ENCODE measurements at regions not wholly inside any gene's neighbourhood (a gene's known extent, or its start where the extent isn't known, plus 50 kb on each side); places are given as distances from the start of the nearest gene placed in this dataset.

GRCh38 chr6:53199765-53200164, 51.1 kb upstream of the GCM1 start:
- TF ChIP-seq ZFX (IDR thresholded peaks at IDR 0.05) (no peak), CTCF (conservative IDR thresholded peaks at IDR 0.05) (no peak)
- no peak overlapping the region for H3K27ac ChIP-seq

GRCh38 chr6:53199156-53199555, 50.5 kb upstream of the GCM1 start:
- TF ChIP-seq ZFX (IDR thresholded peaks at IDR 0.05) (no peak), CTCF (conservative IDR thresholded peaks at IDR 0.05) (no peak)
- H3K27ac ChIP-seq: no peak overlapping the region

All from C4-2B (cell line).